IPS-18a (cell line): ENCODE measurements at regions not wholly inside any gene's neighbourhood (a gene's known extent, or its start where the extent isn't known, plus 50 kb on each side); places are given as distances from the start of the nearest gene placed in this dataset.
"Not testable (repeated sequence)": the region's sequence is repeated elsewhere in the genome, so short reads cannot be mapped to it uniquely, and the experiment has no call there.

Source experiments
- H3K27ac ChIP-seq: one replicate; pipeline ENCODE4 v1.5.1; 2013; ENCODE audit warnings: low read length
- H3K27me3 ChIP-seq: one replicate; pipeline ENCODE4 v1.6.1; 2013; ENCODE audit warnings: mild to moderate bottlenecking, low read length; ENCODE audit not compliant: control insufficient read depth, insufficient read depth
- H3K36me3 ChIP-seq: one replicate; pipeline ENCODE4 v1.6.1; 2013; ENCODE audit warnings: low read depth, low read length; ENCODE audit not compliant: control insufficient read depth
- H3K4me1 ChIP-seq: one replicate; pipeline ENCODE4 v1.6.1; 2013; ENCODE audit warnings: low read depth, low read length; ENCODE audit not compliant: control insufficient read depth
- H3K4me3 ChIP-seq: one replicate; pipeline ENCODE4 v1.5.1; 2013; ENCODE audit warnings: low read length
- H3K9ac ChIP-seq: one replicate; pipeline ENCODE4 v1.6.1; 2013; ENCODE audit warnings: mild to moderate bottlenecking, low read length, moderate library complexity
- H3K9me3 ChIP-seq: one replicate; pipeline ENCODE4 v1.6.1; 2013; ENCODE audit warnings: low read depth, low read length; ENCODE audit not compliant: control insufficient read depth

DNA sequence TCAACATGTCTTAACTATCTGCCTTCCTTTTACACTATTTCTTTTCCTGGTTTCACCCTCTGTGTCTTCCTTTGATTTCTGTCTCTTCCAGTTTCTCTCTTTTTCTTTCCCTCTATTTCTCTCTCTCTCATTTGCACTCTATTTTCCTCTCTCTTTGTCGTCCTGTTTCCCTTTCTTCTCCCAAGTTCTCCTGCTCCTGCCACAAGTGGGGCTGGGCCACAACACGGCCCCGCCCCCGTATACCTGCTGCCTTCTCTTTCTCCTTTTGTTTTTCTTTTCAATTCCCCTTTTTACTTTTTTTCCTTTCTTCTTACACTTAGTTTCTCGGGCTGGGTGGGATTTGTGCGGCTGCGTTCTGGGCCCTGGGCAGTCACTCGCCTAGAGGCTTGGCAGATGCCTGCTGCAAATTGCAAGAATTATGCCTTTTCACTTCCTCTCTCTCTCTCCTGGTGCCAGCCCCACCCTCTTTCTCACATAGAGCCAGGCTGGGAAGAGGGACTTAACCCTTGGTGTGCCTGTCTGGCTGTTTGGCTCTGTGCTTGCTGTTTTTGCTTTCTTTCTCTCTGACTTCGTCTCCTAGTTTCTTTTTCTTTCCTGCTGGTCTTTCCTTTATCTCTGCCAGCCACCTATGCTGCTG is 2139.4 kb downstream of the TP53TG3F start:
- Histone ChIP-seq H3K4me1 (no peaks in the 10 kb centered on the region), H3K27me3 (no peaks in the 10 kb centered on the region), H3K27ac (no peak overlapping the region), H3K9me3 (peaks cover 76% of the 10 kb centered on the region), H3K4me3 (no peak overlapping the region), H3K36me3 (no peaks in the 10 kb centered on the region), H3K9ac (no peak overlapping the region)

DNA sequence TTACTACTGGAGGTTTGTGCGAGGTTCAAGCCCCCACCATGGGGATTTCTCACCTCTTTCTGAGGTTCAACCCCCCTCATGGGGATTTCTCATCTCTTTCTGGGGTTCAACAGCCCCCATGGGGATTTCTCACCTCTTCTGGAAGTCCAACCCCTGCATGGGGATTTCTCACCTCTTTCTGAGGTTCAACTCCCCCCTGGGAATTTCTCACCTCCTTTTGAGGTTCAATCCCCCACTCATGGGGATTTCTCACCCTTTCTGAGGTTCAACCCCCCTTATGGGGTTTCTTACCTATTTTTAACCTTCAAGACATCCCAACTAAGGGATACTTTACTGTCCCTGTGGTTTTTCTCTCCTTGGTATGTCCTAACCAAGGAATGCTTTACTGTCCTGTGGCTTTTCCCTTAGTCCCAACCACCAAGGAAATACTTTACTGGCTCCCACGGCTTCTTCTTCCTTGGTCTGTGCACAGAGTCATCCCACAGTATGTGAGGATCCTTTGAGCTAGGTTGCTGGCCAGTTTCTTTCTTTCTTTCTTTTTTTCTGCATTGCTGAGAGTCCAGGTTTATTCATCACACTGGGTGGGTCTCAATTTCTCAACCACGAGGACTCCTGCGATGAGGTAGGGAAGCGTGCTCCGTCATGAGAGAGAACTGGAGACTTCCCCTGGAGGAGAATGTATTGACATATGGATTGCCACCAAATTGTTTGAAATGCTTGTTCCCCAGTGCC is 2140.2 kb downstream of the TP53TG3F start:
- H3K27ac ChIP-seq, result no peak overlapping the region

DNA sequence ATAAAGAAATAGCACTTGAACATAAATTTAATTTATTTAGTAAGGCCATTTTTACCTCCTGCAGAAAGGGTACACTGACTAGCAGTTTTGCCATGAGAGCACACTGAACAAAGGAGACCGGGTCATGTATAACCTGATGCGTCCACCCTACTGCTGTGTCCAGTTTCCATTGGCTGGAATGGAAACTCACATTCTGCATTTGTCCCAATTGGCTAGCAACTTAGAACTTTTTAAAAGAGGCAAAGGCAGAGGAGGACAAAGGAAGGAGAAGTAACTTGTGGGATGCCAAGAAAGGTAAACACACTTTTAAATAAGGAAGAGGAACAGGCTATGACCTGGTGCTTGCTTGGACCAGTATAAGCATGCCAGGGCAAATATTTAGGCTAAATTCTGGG is 2140.7 kb downstream of the TP53TG3F start:
- not testable (repeated sequence) for H3K9ac ChIP-seq, H3K36me3 ChIP-seq, H3K4me1 ChIP-seq, H3K27ac ChIP-seq, H3K27me3 ChIP-seq, H3K4me3 ChIP-seq
- H3K9me3 ChIP-seq, result peaks cover 73% of the 10 kb centered on the region

More for the DNA sequence above, 2140.2 kb downstream of the TP53TG3F start:
- no peak overlapping the region for H3K4me3 ChIP-seq
- no peaks in the 10 kb centered on the region for H3K27me3 ChIP-seq
- H3K9me3 ChIP-seq, result peaks cover 74% of the 10 kb centered on the region
- no peak overlapping the region for H3K9ac ChIP-seq
- H3K36me3 ChIP-seq, result no peaks in the 10 kb centered on the region
- H3K4me1 ChIP-seq, result no peaks in the 10 kb centered on the region

DNA sequence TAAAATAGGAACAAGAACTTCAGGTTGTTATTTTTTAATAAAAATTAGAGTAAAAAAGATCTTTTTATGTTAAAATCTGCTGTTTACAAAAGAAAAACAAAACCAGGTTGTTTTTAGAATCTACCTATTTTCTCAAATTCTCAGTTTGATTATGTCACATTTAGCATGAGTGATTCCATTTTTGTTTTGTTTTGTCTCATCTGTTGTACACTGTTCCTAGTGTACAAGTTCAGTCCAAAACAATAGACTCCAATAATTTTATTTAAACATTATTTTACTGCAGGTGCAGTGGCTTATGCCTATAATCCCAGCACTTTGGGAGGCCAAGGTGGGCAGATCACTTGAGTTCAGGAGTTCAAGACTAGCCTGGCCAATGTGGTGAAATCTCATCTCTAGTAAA is 2142.7 kb downstream of the TP53TG3F start:
- H3K27ac ChIP-seq, result no peak overlapping the region
- peaks cover 74% of the 10 kb centered on the region for H3K9me3 ChIP-seq
- no peaks in the 10 kb centered on the region for H3K27me3 ChIP-seq
- no peaks in the 10 kb centered on the region for H3K4me1 ChIP-seq
- no peak overlapping the region for H3K9ac ChIP-seq
- H3K36me3 ChIP-seq, result no peaks in the 10 kb centered on the region
- H3K4me3 ChIP-seq, result no peak overlapping the region

DNA sequence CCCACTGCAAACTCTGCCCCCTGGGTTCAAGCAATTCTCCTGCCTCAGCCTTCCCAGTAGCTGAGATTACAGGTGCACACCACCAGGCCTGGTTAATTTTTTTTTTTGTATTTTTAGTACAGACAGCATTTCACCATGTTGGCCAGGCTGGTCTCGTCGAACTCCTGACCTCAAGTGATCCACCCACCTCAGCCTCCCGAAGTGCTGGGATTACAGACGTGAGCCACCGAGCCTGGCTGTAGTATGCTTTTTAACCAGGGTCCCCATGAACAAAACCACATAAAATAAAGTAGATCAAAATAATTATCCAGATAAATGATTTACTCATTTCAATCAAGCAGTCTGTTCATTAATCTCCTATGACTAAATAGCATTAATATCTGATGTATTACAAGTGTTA is 2144.0 kb downstream of the TP53TG3F start:
- not testable (repeated sequence) for H3K4me3 ChIP-seq, H3K9ac ChIP-seq, H3K27me3 ChIP-seq, H3K27ac ChIP-seq, H3K36me3 ChIP-seq, H3K4me1 ChIP-seq
- peaks cover 73% of the 10 kb centered on the region for H3K9me3 ChIP-seq

DNA sequence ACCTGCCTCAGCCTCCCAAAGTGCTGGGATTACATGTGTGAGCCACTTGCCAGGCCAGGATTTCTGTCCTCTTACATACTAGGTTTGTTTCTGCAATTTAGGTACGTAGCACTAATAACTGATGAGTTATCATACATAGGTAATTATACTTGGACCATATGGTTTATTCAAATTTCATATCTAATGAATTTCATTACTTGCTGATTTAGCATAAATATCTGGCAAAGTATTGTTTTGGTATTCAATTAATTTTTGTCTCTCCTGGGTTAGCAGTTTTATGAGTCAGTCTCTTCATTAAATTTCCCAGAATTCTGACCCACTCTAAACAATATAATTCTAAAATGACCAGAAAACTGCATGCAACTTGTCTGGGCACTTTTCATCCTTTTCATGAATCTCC is 2146.5 kb downstream of the TP53TG3F start:
- no peak overlapping the region for H3K27ac ChIP-seq
- H3K9ac ChIP-seq, result no peak overlapping the region
- no peaks in the 10 kb centered on the region for H3K27me3 ChIP-seq
- H3K36me3 ChIP-seq, result no peaks in the 10 kb centered on the region
- no peaks in the 10 kb centered on the region for H3K4me1 ChIP-seq
- H3K9me3 ChIP-seq, result peaks cover 53% of the 10 kb centered on the region
- H3K4me3 ChIP-seq, result no peak overlapping the region

DNA sequence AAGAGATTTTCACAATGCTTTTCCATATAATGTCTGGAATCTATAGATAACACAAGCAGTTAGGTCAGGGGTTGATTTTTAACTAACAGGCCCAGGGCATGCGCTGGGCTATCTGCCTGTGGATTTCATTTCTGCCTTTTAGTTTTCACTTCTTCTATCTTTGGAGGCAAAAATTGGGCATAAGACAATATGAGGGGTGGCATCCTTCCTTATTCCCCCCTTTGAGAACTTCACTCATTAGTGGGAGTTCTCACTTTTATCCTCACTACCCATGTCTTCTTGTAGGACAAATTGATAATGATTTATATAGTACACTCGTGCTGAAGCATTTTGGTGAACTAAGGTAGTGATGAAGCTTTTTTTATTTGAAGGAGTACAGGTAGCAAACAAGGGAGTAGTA is 2155.5 kb downstream of the TP53TG3F start:
- H3K27ac ChIP-seq, H3K9ac ChIP-seq, H3K36me3 ChIP-seq, H3K4me1 ChIP-seq, H3K4me3 ChIP-seq, H3K27me3 ChIP-seq: not testable (repeated sequence)
- H3K9me3 ChIP-seq, result peaks cover 37% of the 10 kb centered on the region

DNA sequence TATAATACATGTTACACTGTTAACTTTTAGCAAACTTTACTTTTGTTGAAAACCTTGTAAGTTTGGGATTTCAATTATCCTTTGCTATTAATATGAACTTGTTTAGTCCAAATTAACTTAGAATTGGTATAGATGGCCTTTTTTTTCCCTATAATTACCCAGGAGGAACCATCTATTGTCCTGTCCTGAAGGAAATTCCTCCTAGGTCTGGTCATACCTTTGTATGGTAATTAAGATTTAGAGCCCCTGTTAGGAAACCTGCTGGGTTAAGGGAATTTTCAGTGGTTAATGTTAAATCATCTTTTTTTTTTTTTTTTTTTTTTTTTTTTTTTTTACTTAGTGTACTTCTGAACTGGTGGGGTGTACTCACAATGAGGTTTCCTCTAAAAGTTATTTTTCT is 2159.8 kb downstream of the TP53TG3F start:
- not testable (repeated sequence) for H3K4me1 ChIP-seq, H3K27me3 ChIP-seq, H3K4me3 ChIP-seq, H3K9ac ChIP-seq, H3K27ac ChIP-seq, H3K36me3 ChIP-seq
- peaks cover 60% of the 10 kb centered on the region for H3K9me3 ChIP-seq

DNA sequence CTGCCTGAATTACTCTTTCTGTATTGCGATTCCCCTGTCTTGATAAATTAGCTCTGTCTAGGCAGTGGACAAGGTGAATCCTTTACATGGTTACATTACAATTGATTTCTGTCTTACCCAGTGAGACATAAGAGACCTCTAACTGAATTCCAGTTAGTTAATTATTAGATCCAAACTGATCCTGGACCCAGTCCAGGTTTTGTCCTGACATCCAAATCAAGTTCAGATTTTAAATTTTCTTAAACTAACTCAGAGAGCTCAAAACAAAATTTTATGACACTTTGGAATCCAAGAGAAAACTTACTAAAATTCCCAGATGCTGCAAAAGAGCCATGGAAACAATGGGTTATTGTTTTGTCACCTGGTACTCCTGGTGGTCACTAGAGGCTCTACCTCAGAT is 2166.6 kb downstream of the TP53TG3F start:
- peaks cover 49% of the 10 kb centered on the region for H3K9me3 ChIP-seq
- H3K4me3 ChIP-seq, result no peak overlapping the region
- no peaks in the 10 kb centered on the region for H3K36me3 ChIP-seq
- H3K9ac ChIP-seq, result no peak overlapping the region
- H3K27ac ChIP-seq, result no peak overlapping the region
- H3K4me1 ChIP-seq, result no peaks in the 10 kb centered on the region
- H3K27me3 ChIP-seq, result no peaks in the 10 kb centered on the region

DNA sequence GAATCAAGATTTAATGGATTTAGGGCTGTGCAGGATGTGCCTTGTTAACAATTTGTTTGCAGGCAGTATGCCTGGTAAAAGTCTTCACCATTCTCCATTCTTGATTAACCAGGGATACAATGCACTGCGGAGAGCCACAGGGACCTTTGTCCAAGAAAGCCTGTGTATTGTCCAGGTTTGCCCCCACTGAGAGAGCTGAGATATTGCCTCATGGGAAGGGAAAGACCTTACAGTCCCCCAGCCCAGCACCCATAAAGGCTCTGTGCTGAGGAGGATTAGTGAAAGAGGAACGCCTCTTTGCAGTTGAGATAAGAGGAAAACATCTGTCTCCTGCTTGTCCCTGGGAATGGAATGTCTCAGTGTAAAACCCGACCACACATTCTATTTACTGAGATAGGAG is 2169.6 kb downstream of the TP53TG3F start:
- H3K4me3 ChIP-seq, result no peak overlapping the region
- no peaks in the 10 kb centered on the region for H3K36me3 ChIP-seq
- H3K27ac ChIP-seq, result no peak overlapping the region
- no peaks in the 10 kb centered on the region for H3K27me3 ChIP-seq
- peaks cover 61% of the 10 kb centered on the region for H3K9me3 ChIP-seq
- no peaks in the 10 kb centered on the region for H3K4me1 ChIP-seq
- H3K9ac ChIP-seq, result no peak overlapping the region

DNA sequence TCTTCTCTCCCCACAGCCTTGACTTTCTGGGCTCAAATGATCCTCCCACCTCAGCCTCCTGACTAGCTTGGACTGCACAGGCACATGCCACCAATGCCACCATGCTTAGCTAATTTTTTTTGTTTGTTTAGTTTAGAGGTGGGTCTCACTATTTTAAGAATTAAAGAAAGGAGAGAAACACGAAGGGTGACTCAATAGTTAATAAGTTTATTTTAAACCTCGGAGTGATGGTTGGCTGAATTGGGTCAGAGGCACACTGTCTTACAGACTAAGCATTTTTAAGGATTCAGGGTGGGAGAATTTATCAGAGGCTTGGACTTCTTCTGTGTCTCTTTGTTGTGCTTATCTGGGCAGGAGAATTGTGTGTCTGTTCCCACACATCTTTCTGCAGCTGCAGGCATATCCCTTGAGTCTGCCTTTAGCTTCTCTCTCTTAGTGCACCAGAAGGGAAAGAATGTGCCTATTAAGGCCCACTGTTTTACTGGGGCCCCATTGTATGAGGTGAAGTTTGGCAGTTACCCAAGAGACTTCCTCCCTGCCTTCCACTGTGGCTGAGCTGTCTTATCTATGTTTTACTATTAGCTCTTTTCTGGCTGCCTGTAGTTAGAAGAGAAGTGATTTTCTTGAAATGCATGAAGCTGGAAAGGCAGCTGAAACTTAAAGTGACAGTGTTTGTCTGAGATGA is 2172.0 kb downstream of the TP53TG3F start:
- Histone ChIP-seq H3K4me3 (no peak overlapping the region), H3K9me3 (peaks cover 60% of the 10 kb centered on the region), H3K4me1 (no peaks in the 10 kb centered on the region), H3K9ac (no peak overlapping the region), H3K27me3 (no peaks in the 10 kb centered on the region), H3K36me3 (no peaks in the 10 kb centered on the region), H3K27ac (no peak overlapping the region)
